DMS53 (cell line): ENCODE measurements at regions not wholly inside any gene's neighbourhood (a gene's known extent, or its start where the extent isn't known, plus 50 kb on each side); places are given as distances from the start of the nearest gene placed in this dataset.

Experiments
- DNase-seq: peaks from one replicate; lab custom pipeline; 2025; lab: John Stamatoyannopoulos, UW

- no peak for DNase-seq
Observed at GRCh38 chr3:25000971-25001591, 427.0 kb upstream of the RARB start.

GRCh38 chr3:25002052-25002451, 426.0 kb upstream of the RARB start:
- DNase-seq = no peak

GRCh38 chr3:25007974-25008658, 419.9 kb upstream of the RARB start:
- no peak for DNase-seq

GRCh38 chr3:25009665-25010064, 418.4 kb upstream of the RARB start:
- DNase-seq = no peak

- DNase-seq = no peak
Observed at GRCh38 chr3:25015599-25015998, 412.5 kb upstream of the RARB start.

- no peak for DNase-seq
Observed at GRCh38 chr3:25018909-25019308, 409.2 kb upstream of the RARB start.

GRCh38 chr3:25019506-25019905, 408.6 kb upstream of the RARB start:
- no peak for DNase-seq

GRCh38 chr3:25021816-25022215, 406.2 kb upstream of the RARB start:
- no peak for DNase-seq

- DNase-seq = no peak
Observed at GRCh38 chr3:25023876-25024275, 404.2 kb upstream of the RARB start.

GRCh38 chr3:25025236-25025635, 402.8 kb upstream of the RARB start:
- DNase-seq = no peak

- no peak for DNase-seq
Observed at GRCh38 chr3:25027650-25028049, 400.4 kb upstream of the RARB start.

- DNase-seq = no peak
Observed at GRCh38 chr3:25029820-25030219, 398.2 kb upstream of the RARB start.

- no peak for DNase-seq
Observed at GRCh38 chr3:25032344-25032743, 395.7 kb upstream of the RARB start.

GRCh38 chr3:25033407-25034029, 394.5 kb upstream of the RARB start:
- DNase-seq = peak; percentile 80

- no peak for DNase-seq
Observed at GRCh38 chr3:25035526-25035925, 392.5 kb upstream of the RARB start.

GRCh38 chr3:25036633-25037032, 391.4 kb upstream of the RARB start:
- no peak for DNase-seq

GRCh38 chr3:25037049-25037547, 391.0 kb upstream of the RARB start:
- DNase-seq = no peak

GRCh38 chr3:25038271-25038670, 389.8 kb upstream of the RARB start:
- no peak for DNase-seq

GRCh38 chr3:25038922-25039321, 389.1 kb upstream of the RARB start:
- no peak for DNase-seq

- DNase-seq = no peak
Observed at GRCh38 chr3:25040748-25041147, 387.3 kb upstream of the RARB start.

GRCh38 chr3:25041871-25042584, 386.0 kb upstream of the RARB start:
- DNase-seq = no peak

- no peak for DNase-seq
Observed at GRCh38 chr3:25043177-25043576, 384.9 kb upstream of the RARB start.

GRCh38 chr3:25043749-25044148, 384.3 kb upstream of the RARB start:
- no peak for DNase-seq
